Limb (tissue), 2 donors: ENCODE measurements at regions not wholly inside any gene's neighbourhood (a gene's known extent, or its start where the extent isn't known, plus 50 kb on each side); places are given as distances from the start of the nearest gene placed in this dataset.
"Not testable (repeated sequence)": the region's sequence is repeated elsewhere in the genome, so short reads cannot be mapped to it uniquely, and the experiment has no call there.

Experiments used
- DNase-seq, 2 donors: peaks; one replicate each; pipeline ENCODE4 v3.0.0-alpha.2; 2016; ENCODE audit errors: extremely low spot score in 2 of 2

DNA sequence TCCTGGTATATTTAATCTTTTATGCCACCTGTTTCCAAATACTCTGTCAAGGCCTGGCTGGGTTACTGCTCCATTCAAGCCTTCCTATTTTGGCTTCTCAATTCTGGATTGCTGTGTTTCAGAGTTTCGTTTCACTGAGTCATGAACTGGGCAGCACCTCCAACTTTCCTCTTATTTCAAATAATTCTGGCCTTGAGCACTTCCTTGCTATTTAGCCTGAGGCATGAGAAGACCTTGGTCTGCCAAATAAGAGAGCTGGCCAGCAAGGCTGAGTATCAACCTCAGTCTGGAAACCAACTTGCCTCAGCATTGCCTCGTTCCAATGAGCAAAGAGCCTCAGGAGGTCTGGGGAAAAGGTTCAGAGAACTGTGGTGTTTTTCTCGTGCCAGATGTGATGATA is 66.6 kb downstream of the TNFAIP3 start:
- DNase-seq: peak in 1 of 2 donors; percentile 44

DNA sequence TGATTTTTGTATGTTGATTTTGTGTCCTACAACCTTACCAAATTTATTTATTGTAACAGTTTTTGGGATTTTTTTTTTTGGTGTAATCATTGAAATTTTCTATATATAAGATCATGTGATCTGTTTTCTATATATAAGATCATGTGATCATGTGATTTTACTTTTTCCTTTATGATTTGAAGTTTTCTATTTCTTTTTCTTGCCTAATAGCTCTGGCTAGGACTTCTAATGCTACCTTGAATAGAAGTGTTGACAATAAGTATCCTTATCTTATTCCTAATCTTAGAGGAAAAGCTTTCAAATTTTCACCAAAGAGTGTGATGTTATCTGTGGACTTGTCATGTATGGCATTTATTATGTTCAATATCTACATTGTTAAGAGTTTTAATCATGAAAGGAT is 69.7 kb downstream of the TNFAIP3 start:
- no peak for DNase-seq

DNA sequence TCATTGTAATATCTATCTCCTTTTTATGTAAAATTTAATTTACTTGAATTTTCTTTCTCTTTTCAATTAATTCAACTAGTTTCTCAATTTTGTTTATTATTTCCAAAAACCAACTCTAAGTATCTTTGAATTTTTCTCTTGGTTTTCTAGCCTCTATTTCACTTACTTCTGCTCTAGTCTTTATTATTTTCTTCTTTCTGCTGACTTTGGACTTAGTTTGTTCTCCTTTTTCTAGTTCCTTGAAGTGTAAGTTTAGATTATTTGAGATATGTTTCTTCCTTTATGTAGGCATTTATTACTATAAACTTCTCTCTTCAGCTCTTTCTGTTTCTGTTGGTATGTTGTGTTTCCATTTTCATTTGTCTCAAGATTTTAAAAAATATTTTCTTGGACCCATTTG is 70.8 kb downstream of the TNFAIP3 start:
- DNase-seq: no peak

DNA sequence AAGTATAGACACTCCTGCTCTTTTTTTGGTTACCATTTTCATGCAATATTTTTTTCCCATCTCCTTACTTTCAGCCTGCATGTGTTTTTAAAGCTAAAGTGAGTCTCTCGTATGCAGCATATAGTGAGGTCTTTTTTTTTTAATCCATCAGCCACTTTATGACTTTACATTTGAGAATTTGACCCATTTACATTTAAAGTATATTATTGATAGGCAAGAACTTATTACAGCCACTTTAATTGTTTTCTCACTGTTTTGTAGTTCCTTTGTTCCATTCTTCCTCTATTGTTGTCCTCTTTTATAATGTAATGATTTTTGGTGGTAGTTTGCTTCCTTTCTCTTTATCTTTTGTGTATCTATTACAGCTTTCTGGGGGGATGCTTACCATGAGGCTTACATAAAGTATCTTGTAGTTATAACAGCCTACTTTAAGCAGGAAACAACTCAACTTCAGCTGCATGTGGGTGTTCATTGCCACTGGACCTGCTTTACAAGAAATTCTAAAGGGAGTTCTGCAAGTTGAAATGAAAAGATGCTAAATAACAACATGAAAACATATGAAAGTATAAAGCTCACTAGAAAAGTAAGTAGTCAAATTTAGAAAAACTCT is 71.8 kb downstream of the TNFAIP3 start:
- DNase-seq: no peak

DNA sequence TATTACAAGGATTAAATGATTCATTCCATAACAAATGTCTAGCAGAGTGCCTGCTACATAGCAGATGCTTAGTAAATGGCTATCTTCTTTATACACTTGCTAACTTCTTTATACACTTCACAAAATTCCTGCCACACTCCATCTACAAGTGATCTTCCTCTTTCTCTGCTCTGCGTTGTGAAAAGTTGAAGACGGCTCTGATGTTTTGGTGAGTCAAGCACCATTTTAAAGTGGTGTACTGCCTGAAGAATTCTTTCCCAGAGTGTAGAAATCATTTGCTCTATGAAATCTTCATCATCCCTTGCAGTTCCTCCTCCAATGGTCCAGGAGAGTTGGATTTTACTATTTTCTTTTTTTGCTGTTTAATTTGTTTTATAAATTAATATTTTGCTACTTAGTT is 74.9 kb downstream of the TNFAIP3 start:
- no peak for DNase-seq

DNA sequence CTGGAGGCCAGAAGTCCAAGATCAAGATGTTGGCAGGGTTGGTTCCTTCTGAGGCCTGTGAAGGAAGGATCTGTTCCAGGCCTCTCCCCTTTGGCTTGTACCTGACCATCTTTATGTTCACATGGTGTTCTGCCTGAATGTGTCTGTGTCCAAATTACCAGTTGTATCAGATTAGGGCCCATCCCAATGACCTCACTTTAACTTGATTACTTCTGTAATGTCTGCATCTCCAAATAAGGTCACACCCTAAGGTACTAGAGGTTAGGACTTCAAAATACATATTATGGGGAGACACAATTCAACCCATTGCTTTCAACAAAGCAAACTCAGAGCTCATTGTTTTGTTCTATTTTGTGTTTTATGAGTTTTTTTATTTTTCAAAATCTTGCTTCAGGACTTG is 75.7 kb downstream of the TNFAIP3 start:
- no peak for DNase-seq

DNA sequence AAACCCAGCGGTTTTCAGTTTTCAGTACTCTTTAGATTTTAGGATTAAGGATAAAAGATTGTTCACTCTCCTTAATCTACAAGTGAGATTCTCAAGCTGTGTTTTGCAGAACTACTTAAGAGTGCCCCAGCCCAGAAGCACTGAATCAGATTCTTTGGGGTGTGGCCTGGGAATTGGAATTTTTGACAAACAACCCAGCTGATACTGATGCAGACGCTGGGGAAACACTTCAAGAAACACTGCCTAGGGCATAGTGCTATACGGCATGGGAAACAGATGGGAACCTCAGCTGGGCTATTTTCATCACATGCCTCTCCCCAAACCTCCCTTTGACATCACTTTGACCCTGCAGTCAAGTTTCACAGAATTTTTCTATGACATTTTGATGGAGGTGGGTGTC is 77.3 kb downstream of the TNFAIP3 start:
- not testable (repeated sequence) for DNase-seq

DNA sequence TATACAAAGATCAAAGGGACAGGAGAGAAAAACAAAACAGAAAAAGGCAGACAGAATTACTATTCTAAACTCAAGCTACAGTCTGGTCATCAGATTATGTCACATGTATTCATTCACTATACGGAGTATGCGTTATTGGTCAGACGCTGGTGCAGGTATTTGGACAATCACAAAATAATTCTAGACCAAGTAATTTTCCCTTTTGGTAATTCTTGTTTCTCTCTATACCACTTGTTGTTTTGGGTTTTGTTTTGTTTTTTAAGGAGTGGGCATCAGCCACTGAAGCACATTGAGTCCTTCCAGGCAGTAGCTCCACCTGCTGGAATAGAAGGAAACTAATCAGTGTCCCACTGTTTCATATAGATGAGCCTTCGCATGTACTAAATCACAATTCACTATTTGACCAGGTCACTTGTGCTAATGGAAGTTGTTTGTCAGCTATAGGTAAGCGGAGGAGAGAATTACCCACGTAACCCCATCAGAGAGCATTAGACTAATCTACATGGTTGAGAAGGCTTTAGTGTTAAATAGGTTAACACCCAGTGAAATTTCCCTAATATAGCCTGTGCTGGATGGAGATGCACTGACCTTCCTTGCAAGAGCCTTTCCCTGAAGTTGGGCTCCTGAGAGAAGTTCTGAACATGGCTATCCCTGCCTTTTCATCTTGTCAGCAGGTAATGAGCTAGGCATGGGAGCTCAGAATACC is 77.9 kb downstream of the TNFAIP3 start:
- peak in 1 of 2 donors; percentile 65 for DNase-seq

DNA sequence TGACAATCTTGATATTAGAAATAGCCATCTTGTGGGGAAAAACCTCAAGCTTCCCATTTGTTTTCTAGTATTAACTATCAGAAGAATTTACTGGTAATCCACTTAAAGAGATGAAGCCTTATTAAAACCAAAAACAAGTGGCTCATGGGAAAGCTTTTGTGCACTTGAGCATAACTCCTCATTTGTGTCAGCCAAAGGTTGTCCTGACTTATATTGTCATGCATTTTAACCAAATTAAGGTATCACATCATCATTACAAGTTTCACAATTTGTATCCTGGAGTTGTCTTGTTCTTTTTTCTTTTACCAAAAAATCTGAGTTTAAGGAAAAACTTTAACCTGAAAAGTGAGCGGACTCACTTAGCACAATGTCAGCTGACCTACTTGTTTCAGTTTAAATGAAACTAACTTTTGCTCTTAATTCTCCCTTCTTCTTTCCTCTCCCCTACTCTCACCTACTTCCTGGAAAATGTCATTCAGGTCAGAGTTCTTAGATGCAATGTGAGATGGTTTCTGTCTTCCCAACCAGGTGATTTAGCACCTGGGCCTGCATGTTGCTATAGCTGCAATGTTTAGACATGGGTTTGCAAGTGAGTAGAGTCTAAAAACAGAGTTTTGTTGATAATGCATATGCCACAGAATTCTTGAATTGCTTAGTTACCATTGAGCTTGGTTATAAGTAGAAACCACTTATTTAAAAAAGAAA is 82.8 kb downstream of the TNFAIP3 start:
- DNase-seq: no peak

DNA sequence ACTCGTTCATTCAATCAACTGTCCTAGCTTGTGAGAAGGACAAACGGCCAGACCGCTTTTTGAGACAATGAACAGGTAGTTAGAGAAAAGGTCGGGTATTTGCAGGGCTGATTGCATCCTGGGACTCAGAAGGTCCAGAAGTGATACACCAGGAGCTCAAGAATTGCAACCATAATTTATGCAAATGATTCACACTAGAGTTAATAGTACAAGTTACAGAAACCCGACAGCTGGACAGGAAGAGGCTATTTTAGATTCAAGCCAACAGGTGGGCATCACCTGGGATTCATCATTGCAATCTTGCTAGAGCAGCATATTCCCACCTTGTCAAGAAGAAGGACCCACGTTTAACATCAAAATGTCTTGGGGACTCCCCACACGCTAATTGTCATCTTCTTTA is 83.5 kb downstream of the TNFAIP3 start:
- DNase-seq: no peak

DNA sequence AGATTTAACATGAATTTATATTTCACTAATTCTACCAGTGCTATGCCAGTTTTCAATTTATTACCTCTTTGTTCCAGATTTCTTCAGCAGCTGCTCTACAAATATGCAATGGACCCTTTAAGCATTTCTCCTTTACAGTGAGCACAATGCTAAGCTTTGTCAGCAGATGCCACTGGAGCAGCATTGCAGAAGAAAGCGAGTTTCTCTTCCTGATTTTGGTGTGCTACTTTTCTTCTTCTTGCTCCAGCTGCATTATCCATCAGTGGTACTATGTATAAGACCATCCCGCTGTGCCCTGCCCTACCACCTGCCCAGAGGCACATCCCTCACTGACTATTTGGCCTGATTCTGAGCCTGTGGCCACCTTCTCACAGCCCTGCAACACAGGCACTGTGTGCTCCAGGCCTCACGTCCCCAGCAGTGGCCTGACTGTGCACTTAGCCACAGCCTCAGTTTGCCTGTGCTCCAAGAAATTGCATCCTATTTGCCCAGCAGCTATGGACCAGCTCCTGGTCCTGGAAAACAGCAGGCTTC is 84.1 kb downstream of the TNFAIP3 start:
- DNase-seq: no peak

DNA sequence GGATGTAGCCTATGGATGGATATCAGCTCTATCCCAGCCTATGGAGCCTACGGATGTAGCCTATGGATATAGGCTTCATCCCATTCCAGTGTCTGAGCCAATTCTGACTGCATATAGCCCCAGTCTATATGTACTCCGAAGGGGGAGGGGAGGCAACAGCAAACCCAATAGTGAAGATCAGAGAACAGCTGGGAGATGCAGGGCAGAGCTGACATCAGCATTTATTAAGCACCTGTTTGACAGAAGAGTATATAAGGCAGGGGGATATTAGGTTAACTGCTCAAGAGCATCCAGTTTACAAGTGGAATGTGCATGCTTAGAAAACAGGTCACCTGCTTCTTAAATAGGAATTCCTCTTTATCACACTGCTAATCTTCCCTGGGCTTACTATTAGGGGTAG is 85.2 kb downstream of the TNFAIP3 start:
- no peak for DNase-seq

DNA sequence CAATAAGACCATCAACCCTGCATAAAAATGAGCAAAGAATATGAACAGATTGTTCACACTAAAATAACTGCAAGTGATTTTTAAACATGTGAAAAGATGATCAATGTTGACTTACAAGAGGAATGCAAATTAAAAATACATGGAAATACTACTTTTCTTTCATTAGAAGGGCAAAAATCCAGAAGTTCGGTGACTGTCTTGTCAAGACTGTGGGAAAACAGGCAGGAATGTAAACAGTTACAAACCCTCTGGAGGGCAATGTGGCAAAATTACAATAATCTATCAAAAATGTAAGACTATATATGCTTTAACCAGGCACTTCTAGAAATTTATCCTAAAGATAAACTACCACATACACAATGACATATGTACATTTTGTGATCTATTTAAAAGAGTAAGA is 86.7 kb downstream of the TNFAIP3 start:
- no peak for DNase-seq

DNA sequence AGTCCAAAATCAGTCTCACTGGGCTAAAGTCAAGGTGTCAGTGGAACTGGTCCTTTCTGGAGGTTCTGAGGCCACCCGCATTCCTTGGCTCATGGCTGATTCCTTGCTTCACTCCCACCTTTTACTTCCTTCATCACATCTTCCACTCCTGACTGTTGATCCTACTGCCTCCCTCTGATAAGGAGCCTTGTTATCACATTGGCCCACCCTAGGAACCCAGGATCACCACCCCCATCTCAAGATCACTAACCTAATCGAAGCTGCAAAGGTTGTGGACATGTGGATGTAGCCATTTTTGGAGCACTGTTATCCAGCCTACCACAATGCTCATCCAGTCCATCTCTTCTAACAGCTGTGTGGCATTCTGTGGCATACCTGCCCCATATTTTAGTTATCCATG is 87.2 kb downstream of the TNFAIP3 start:
- no peak for DNase-seq

DNA sequence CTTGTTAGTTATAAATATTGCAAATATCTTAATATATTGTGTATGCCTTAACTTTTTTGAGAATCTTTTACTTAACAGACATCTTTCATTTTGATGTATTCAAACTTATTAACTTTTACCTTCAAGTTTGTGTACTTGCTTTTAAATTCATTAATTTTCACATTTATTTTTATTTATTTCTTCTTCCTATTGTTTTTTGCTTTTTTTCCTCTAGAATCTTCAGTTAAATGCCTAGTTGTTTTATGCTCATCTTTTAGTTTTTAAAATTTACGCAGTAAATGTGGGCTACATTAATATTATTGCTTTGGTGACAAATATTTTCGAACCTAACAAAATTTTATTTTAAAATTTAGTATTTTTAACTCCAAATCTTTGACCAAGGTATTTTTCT is 89.0 kb downstream of the TNFAIP3 start:
- DNase-seq: no peak

DNA sequence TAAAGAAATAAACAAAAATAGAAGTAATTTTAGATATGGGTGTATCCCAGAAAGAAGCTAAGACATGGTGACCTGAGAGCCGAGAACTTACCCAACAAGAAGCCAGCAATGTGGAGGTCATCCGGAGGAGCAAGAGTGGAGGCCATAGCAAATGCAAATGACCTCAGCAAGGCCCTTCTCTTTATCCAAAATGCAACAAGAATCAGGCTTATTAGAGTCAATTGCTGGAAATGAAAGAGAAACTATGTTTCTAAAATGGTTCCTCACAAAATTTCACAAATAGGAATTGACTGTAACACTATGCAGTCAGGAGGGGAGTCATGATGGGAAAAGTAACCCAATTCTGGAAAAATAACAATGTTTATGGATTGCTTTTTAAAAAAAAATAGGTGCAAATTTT is 90.4 kb downstream of the TNFAIP3 start:
- no peak for DNase-seq

DNA sequence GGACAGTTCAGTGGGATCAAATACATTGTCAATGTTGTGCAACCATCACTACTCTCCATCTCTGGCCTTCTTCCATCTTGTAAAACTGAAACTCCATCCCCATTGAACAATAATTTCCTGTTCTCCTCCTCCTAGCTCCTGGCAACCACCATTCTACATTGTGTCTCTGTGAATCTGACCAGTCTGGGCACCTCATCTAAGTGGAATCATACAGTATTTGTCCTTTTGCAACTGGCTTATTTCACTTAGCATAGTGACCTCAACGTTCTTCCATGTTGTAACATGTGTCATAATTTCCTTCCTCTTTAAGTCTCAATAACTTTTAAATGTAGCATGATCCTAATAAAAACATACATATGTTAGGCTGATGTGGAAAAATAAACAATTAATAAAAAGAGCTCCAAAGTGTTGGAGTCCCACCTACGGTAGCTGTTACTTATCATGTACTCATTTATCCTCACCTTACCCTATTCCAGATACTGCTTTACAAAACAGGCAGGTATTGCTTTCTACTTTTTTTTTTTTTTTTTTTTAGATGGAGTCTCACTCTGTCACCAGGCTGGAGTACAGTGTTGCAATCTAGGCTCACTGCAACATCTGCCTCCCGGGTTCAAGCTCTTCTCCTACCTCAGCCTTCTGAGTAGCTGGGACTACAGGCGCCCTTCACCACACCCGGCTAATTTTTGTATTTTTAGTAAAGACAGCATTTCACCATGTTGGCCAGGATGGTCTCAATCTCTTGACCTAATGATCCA is 91.9 kb downstream of the TNFAIP3 start:
- no peak for DNase-seq

DNA sequence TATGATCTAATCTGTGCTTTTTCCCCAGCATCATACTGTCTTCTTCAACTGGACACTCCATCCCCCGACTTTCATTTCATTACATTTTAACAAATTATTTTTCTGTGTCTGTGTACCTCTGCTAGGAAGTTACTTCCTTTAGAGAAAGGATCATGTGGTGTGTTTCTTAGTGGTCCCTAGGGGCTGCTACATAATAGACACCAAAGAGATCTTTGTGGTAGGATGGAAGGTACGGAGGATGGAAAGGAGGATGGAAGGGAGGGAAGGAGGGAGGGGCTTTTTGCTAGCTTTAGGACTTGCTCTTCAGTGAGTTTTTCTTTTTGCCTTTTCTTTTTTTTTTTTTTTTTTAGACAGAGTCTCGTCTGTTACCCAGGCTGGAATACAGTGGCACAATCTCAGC is 95.7 kb downstream of the TNFAIP3 start:
- no peak for DNase-seq

DNA sequence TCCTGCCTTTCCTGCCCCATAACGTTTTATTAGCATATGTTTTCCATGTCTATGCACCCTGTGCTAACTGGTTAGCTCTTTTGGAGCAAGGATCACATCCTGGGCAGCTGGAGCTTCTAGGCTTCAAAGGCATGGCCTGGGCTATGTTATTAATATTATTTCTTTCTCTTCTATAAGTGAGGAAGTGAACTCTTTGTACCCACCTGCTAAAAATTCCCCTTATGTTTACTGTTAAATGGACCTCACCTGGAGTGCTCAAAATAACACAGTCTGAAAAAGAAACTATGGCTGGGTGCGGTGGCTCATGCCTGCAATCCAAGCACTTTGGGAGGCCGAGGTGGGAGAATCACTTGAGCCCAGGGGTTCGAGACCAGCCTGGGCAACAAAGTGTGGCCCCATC is 97.8 kb downstream of the TNFAIP3 start:
- DNase-seq: no peak

DNA sequence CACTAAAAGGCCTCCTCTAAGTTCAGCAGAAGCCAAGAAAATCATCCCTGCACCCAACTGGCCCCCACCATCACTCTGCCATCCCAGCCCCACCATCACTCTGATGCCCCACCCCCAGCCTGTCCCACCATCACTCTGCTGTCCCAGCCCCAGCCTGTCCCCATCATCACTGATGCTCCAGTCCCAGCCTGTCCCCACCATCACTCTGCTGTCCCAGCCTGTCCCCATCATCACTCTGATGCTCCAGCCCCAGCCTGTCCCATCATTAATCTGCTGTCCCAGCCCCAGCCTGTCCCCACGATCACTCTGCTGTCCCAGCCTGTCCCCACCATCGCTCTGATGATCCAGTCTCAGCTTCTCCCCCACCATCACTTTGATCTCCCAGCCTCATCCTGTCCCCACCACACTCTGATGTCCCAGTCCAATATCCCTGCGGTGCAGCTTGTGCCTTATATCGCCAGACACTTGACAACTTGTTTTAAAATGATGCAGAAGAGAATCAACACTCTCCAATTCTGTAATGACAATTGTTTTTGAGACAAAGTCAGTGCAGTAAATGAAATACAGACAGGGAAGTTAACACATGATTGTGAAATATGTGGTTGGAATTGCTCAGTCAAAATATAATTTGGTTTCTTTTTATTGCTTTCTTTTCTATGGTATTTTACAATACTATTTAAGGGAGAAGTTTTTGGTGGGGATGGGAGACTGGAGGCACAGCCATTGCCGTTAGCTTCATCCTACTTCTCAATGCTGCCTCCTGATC is 100.8 kb downstream of the TNFAIP3 start:
- no peak for DNase-seq

DNA sequence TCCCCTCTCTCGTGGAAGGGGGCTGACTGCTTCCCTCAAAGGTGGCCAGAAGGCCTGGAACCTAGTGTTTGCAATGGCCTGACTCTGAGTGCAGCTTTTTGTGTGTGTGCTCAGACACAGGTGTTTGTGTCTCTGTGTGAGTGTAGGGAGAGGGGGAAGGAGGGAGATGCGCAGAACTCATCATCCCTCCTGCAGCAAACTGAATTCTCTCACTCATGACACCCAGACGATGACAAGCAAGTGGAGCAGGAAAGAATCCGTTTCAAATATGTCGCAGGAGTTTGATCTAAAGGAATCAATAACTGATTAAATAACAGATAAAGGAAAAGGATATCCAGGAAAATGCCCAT is 101.4 kb downstream of the TNFAIP3 start:
- DNase-seq: no peak
